CD14-positive monocyte (primary cell): ENCODE measurements at regions not wholly inside any gene's neighbourhood (a gene's known extent, or its start where the extent isn't known, plus 50 kb on each side); places are given as distances from the start of the nearest gene placed in this dataset.

Experiments
- DNase-seq, 3 donors: peaks; one replicate each; pipeline ENCODE4 v3.0.0-alpha.2; 2011 to 2022
- H2AFZ ChIP-seq: 2 replicates; pipeline ENCODE4 v1.6.0; 2012; ENCODE audit warnings: mild to moderate bottlenecking, low read depth, low read length, inconsistent platforms; ENCODE audit not compliant: insufficient read depth, poor library complexity, severe bottlenecking
- H3K27ac ChIP-seq, 2 donors: 1 replicate in 1 of 2; 2 replicates in 1 of 2; pipeline ENCODE4 v1.5.1; 2012 to 2013; ENCODE audit warnings: low read length in 2 of 2, control low read depth in 1 of 2, inconsistent platforms in 1 of 2, low read depth in 1 of 2, mild to moderate bottlenecking in 1 of 2
- H3K27me3 ChIP-seq, 2 donors: one replicate each; pipeline versions ENCODE4 v1.6.0 to v1.6.1; 2011 to 2013; ENCODE audit warnings: low read length in 2 of 2; ENCODE audit not compliant: control insufficient read depth in 2 of 2, insufficient read depth in 2 of 2
- H3K36me3 ChIP-seq, 2 donors: replicated peaks in 1 of 2; 1 replicate in 1 of 2; 2 replicates in 1 of 2; pipeline versions ENCODE4 v1.5.1 to v1.6.1; 2012 to 2013; ENCODE audit warnings: low read length in 2 of 2, control low read depth in 1 of 2, inconsistent platforms in 1 of 2, mild to moderate bottlenecking in 1 of 2; ENCODE audit not compliant: insufficient read depth in 2 of 2, control insufficient read depth in 1 of 2
- H3K4me1 ChIP-seq, 2 donors: 1 replicate in 1 of 2; 2 replicates in 1 of 2; pipeline versions ENCODE4 v1.5.1 to v1.6.1; 2012 to 2013; ENCODE audit warnings: low read length in 2 of 2, control low read depth in 1 of 2, inconsistent platforms in 1 of 2, mild to moderate bottlenecking in 1 of 2, moderate library complexity in 1 of 2; ENCODE audit not compliant: insufficient read depth in 2 of 2, control insufficient read depth in 1 of 2
- H3K4me2 ChIP-seq: replicated peaks from 2 replicates; pipeline ENCODE3; 2012; ENCODE audit warnings: low read length, moderate library complexity, mild to moderate bottlenecking; ENCODE audit not compliant: poor library complexity, severe bottlenecking; ENCODE audit errors: extremely low read depth
- H3K4me3 ChIP-seq, 3 experiments: fragments of 200-600 bp in 1 of 3; sonication (generic) in 1 of 3; replicated peaks in 1 of 3; 1 replicate in 2 of 3; 2 replicates in 1 of 3; pipeline ENCODE4 v1.5.1; 2011 to 2013; ENCODE audit warnings: low read length in 3 of 3, mild to moderate bottlenecking in 3 of 3, control low read depth in 2 of 3, low read depth in 2 of 3, inconsistent platforms in 1 of 3, moderate library complexity in 1 of 3
- H3K79me2 ChIP-seq: 2 replicates; pipeline ENCODE4 v1.6.0; 2012; ENCODE audit warnings: mild to moderate bottlenecking, control low read depth, inconsistent platforms, low read length, moderate library complexity; ENCODE audit not compliant: insufficient read depth
- H3K9ac ChIP-seq: 2 replicates; pipeline ENCODE4 v1.6.0; 2017; ENCODE audit warnings: low read length, mild to moderate bottlenecking; ENCODE audit not compliant: insufficient read depth, poor library complexity, severe bottlenecking
- H3K9me3 ChIP-seq, 2 donors: replicated peaks in 1 of 2; 1 replicate in 1 of 2; 2 replicates in 1 of 2; pipeline versions ENCODE4 v1.5.1 to v1.6.1; 2012 to 2013; ENCODE audit warnings: low read length in 2 of 2, control low read depth in 1 of 2; ENCODE audit not compliant: control insufficient read depth in 1 of 2, insufficient read depth in 1 of 2
- H4K20me1 ChIP-seq: 2 replicates; pipeline ENCODE4 v1.6.0; 2012; ENCODE audit warnings: mild to moderate bottlenecking, low read length, control low read depth, moderate library complexity; ENCODE audit not compliant: insufficient read depth
- H3K27ac Mint-ChIP-seq, 7 donors: one replicate each; pipeline ENCODE4 v1.8.0; 2020; ENCODE audit warnings: mild to moderate bottlenecking in 7 of 7, mixed read lengths in 7 of 7, moderate library complexity in 6 of 7, inconsistent platforms in 2 of 7
- H3K27me3 Mint-ChIP-seq, 3 donors: one replicate each; pipeline ENCODE4 v1.8.0; 2021 to 2022; ENCODE audit warnings: low read depth in 3 of 3, mild to moderate bottlenecking in 3 of 3, mixed read lengths in 3 of 3, moderate library complexity in 3 of 3, inconsistent platforms in 1 of 3
- H3K36me3 Mint-ChIP-seq, 2 donors: one replicate each; pipeline ENCODE4 v1.8.0; 2020; ENCODE audit warnings: mixed read lengths in 2 of 2, inconsistent platforms in 1 of 2, mild to moderate bottlenecking in 1 of 2
- H3K4me1 Mint-ChIP-seq: one replicate; pipeline ENCODE4 v1.8.0; 2020; ENCODE audit warnings: mild to moderate bottlenecking, mixed read lengths
- H3K4me3 Mint-ChIP-seq, 2 donors: one replicate each; pipeline ENCODE4 v1.8.0; 2020; ENCODE audit warnings: mild to moderate bottlenecking in 2 of 2, mixed read lengths in 2 of 2, moderate library complexity in 1 of 2
- H3K9me3 Mint-ChIP-seq, 7 donors: one replicate each; pipeline ENCODE4 v1.8.0; 2020 to 2022; ENCODE audit warnings: mixed read lengths in 7 of 7, mild to moderate bottlenecking in 6 of 7, moderate library complexity in 6 of 7, inconsistent platforms in 2 of 7
- WGBS: methylation state at CpG from one replicate; pipeline ENCODE4 v1.1.5; 2013; ENCODE audit warnings: missing lambda C conversion rate; ENCODE audit not compliant: insufficient coverage; 5-methylcytosine and 5-hydroxymethylcytosine counted together
- intact Hi-C, 2 donors: fragments of 100-400 bp; cut with micrococcal nuclease; formaldehyde crosslinking; loops; one replicate each; pipeline versions ENCODE4 v1.15.0 to v1.15.1; 2023
- TF ChIP-seq, protein P1 (sequence below): fragments of 200-600 bp; IDR thresholded peaks from one replicate; pipeline ENCODE4 v1.8.0; 2022; ENCODE audit warnings: antibody characterized with exemption, mild to moderate bottlenecking

DNA sequence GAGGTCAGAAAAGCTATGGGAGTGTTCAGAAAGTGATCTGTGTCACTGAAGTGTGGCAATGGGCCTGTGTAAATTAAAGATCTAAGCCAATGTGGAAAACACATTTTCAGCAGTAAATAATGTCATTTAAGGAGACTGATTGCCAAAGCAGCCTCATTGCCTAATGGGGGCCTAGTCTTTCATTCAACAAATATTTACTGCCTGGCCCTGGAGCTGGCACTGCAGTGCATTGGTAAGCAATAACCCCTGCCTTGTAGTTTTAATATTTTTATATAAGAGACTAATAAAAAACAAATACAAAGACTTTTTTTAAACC lies 326.6 kb downstream of the BTG1 start:
- H3K27me3 Mint-ChIP-seq, result peaks cover 0 to 2% (median 0%) of the 10 kb centered on the region in 3 donors
- no peak overlapping the region for H3K4me2 ChIP-seq

DNA sequence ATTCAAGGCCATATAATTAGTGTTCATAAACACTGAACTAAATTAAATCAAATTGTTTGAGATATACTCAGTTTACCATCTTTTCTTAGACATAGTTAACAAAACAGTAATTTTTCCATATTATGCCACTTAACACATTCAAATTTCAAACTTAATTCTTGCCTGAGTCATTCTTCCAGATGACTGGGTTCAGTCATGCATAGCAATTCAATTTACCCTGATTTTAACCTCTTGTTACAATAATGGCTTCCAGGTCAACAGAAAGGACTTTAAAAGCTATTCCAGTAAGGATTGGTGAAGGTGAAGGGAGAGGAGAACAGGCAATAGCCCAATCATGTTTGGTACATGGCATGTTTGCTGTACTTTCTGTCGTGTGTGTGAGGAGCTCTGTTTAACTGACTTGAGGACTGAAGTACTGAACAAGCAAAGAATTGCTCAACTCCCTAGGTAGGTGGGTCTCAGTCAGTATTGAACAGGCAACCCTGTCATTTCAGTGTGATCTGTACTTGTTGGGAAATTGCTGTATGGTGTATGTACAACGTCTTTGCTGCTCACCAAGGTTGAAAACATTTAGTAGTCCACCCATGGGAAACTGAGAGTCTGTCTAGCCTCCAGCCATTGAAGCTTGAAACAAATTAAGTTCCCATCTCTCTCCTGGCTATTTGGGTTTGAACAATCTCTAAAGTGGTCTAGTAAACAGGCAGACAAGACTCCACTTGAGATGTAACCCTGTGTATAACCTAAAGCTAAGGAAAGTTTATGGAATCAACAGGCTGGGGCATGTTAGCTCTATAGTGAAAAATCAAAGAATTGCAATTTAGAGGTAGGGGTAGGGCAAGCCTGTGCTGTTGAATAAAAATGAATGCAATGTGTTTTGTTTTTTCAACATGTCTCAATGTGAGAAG lies 327.2 kb downstream of the BTG1 start:
- Histone ChIP-seq H3K27me3 (no peaks in the 10 kb centered on the region), H3K4me2 (no peak overlapping the region), H3K4me3 (no peak overlapping the region), H3K79me2 (no peaks in the 10 kb centered on the region), H3K9me3 (no peaks in the 10 kb centered on the region), H3K4me1 (no peaks in the 10 kb centered on the region), H3K9ac (no peak overlapping the region), H3K27ac (no peak overlapping the region), H3K36me3 (no peaks in the 10 kb centered on the region), H4K20me1 (no peaks in the 10 kb centered on the region), H2AFZ (no peak overlapping the region)
- Mint-ChIP-seq H3K27ac (no peak overlapping the region), H3K27me3 (peaks cover 0 to 2% (median 0%) of the 10 kb centered on the region in 3 donors), H3K4me3 (no peak overlapping the region), H3K9me3 (peaks cover 0 to 7% (median 2%) of the 10 kb centered on the region in 7 donors), H3K4me1 (no peaks in the 10 kb centered on the region), H3K36me3 (no peaks in the 10 kb centered on the region)
- 100% methylated on average over 2 of the region's 2 CpGs for WGBS
- intact Hi-C loops, result no loop called here
- DNase-seq, result no peak
- TF ChIP-seq, protein P1, sequence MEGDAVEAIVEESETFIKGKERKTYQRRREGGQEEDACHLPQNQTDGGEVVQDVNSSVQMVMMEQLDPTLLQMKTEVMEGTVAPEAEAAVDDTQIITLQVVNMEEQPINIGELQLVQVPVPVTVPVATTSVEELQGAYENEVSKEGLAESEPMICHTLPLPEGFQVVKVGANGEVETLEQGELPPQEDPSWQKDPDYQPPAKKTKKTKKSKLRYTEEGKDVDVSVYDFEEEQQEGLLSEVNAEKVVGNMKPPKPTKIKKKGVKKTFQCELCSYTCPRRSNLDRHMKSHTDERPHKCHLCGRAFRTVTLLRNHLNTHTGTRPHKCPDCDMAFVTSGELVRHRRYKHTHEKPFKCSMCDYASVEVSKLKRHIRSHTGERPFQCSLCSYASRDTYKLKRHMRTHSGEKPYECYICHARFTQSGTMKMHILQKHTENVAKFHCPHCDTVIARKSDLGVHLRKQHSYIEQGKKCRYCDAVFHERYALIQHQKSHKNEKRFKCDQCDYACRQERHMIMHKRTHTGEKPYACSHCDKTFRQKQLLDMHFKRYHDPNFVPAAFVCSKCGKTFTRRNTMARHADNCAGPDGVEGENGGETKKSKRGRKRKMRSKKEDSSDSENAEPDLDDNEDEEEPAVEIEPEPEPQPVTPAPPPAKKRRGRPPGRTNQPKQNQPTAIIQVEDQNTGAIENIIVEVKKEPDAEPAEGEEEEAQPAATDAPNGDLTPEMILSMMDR, result no peak

More for the DNA sequence above, 326.6 kb downstream of the BTG1 start:
- H3K4me3 ChIP-seq, result no peak overlapping the region
- no peaks in the 10 kb centered on the region for H3K36me3 ChIP-seq
- no peaks in the 10 kb centered on the region for H3K9me3 ChIP-seq
- no peak overlapping the region for H3K27ac Mint-ChIP-seq
- intact Hi-C loops, result no loop called here
- H4K20me1 ChIP-seq, result no peaks in the 10 kb centered on the region
- no peaks in the 10 kb centered on the region for H3K36me3 Mint-ChIP-seq
- H3K4me1 Mint-ChIP-seq, result no peaks in the 10 kb centered on the region
- no peak overlapping the region for H3K4me3 Mint-ChIP-seq
- H3K9me3 Mint-ChIP-seq, result peaks cover 0 to 9% (median 2%) of the 10 kb centered on the region in 7 donors
- H3K9ac ChIP-seq, result no peak overlapping the region
- H3K4me1 ChIP-seq, result no peaks in the 10 kb centered on the region
- H3K79me2 ChIP-seq, result no peaks in the 10 kb centered on the region
- DNase-seq, result no peak
- no peak overlapping the region for H2AFZ ChIP-seq
- no peaks in the 10 kb centered on the region for H3K27me3 ChIP-seq
- TF ChIP-seq, protein P1, result no peak
- H3K27ac ChIP-seq, result no peak overlapping the region
